Astrocyte (in vitro differentiated cells and primary cell): ENCODE measurements at regions not wholly inside any gene's neighbourhood (a gene's known extent, or its start where the extent isn't known, plus 50 kb on each side); places are given as distances from the start of the nearest gene placed in this dataset.

Experiments used
- CTCF ChIP-seq: IDR thresholded peaks from 2 replicates; pipeline ENCODE4 v1.5.1; 2011; ENCODE audit warnings: low read depth, mild to moderate bottlenecking, inconsistent platforms, low read length, moderate library complexity; ENCODE audit not compliant: insufficient read depth
- EZH2 ChIP-seq: IDR thresholded peaks from 2 replicates; pipeline ENCODE4 v1.6.1; 2012; ENCODE audit warnings: mild to moderate bottlenecking, low read length, inconsistent platforms; ENCODE audit not compliant: insufficient read depth

- TF ChIP-seq CTCF = no peak
- no peak for TF ChIP-seq EZH2
Observed at GRCh38 chr18:77750006-77750405, 500.4 kb downstream of the GALR1 start.
